Neural cell (in vitro differentiated cells): ENCODE measurements at regions not wholly inside any gene's neighbourhood (a gene's known extent, or its start where the extent isn't known, plus 50 kb on each side); places are given as distances from the start of the nearest gene placed in this dataset.

ENCODE experiments used
- CTCF ChIP-seq: fragments of 450-650 bp; IDR thresholded peaks from 2 replicates; pipeline ENCODE4 v1.5.1; 2014; ENCODE audit warnings: antibody characterized with exemption, mild to moderate bottlenecking, moderate library complexity; ENCODE audit not compliant: poor library complexity, severe bottlenecking
- EP300 ChIP-seq: fragments of 450-650 bp; conservative IDR thresholded peaks from 2 replicates; pipeline ENCODE4 v1.6.1; 2014; ENCODE audit warnings: antibody characterized with exemption, mild to moderate bottlenecking, moderate library complexity; ENCODE audit not compliant: poor library complexity, severe bottlenecking
- REST ChIP-seq: IDR thresholded peaks from 2 replicates; pipeline ENCODE4 v1.6.1; 2012; ENCODE audit warnings: borderline replicate concordance

GRCh38 chr5:3392306-3392939 lies 203.2 kb upstream of the IRX1 start:
- no peak for TF ChIP-seq CTCF
- TF ChIP-seq REST: no peak
- no peak for TF ChIP-seq EP300
